HCT116 (cell line): ENCODE measurements at regions not wholly inside any gene's neighbourhood (a gene's known extent, or its start where the extent isn't known, plus 50 kb on each side); places are given as distances from the start of the nearest gene placed in this dataset.

Experiments used
- ATAC-seq: fragments of 200-7000 bp; cut with Tn5 transposase; 2 replicates; pipeline ENCODE4 v1.9.1; 2020; ENCODE audit warnings: mild to moderate bottlenecking, moderate library complexity
- BruUV-seq: library from RNA; stranded (reverse); fragments of 400-500 nt; replicated peaks from 2 replicates; lab custom pipeline; 2021; lab: Mats Ljungman, UMichigan
- CTCF ChIA-PET: fragments of 300-600 bp; sonication (Branson Sonifier 250); formaldehyde crosslinking; loops from one replicate; lab custom pipeline; 2021; ENCODE audit warnings: antibody characterized with exemption; lab: Charles Lee
- POLR2A ChIA-PET: fragments of 300-600, 350-600 bp; sonication (Branson Sonifier 250); formaldehyde crosslinking; loops from one replicate; lab custom pipeline; 2021; ENCODE audit warnings: antibody characterized with exemption; lab: Charles Lee
- RAD21 ChIA-PET, 2 experiments: fragments of 300-600 bp; sonication (Branson Sonifier 250); formaldehyde crosslinking; loops; one replicate each; lab custom pipeline; 2023; ENCODE audit warnings: low total read pairs in 2 of 2; ENCODE audit not compliant: uncharacterized antibody in 2 of 2, unreplicated experiment in 2 of 2, low non-redundant PET in 1 of 2; lab: Charles Lee
- DNase-seq: peaks from one replicate; pipeline ENCODE4 v3.0.0-alpha.2; 2010; ENCODE audit warnings: low read depth, low spot score
- H2AFZ ChIP-seq: fragments of 200-600 bp; shearing (Covaris generic), sonication (generic); 2 replicates; pipeline ENCODE4 v1.6.1; 2017; ENCODE audit warnings: low read depth, mixed run types, mixed read lengths, antibody characterized with exemption, low read length; ENCODE audit not compliant: poor library complexity, severe bottlenecking
- H3K27ac ChIP-seq: 2 replicates; pipeline ENCODE4 v1.5.1; 2012; ENCODE audit warnings: low read depth, low read length
- H3K27me3 ChIP-seq: fragments of 200-600 bp; sonication (generic); 2 replicates; pipeline ENCODE4 v1.6.1; 2016; ENCODE audit warnings: mixed run types, low read length, mixed read lengths; ENCODE audit not compliant: insufficient read depth
- H3K36me3 ChIP-seq, 2 experiments: fragments of 200-500 bp in 1 of 2; fragments of 200-600 bp in 1 of 2; sonication (Bioruptor generic) in 1 of 2; sonication (generic) in 1 of 2; 2 replicates each; pipeline versions ENCODE4 v1.5.1 to v1.6.1; 2014 to 2016; ENCODE audit warnings: low read length in 2 of 2, inconsistent platforms in 1 of 2, mixed read lengths in 1 of 2, mixed run types in 1 of 2; ENCODE audit not compliant: insufficient read depth in 2 of 2, control insufficient read depth in 1 of 2
- H3K4me1 ChIP-seq, 2 experiments: fragments of 200-600 bp in 1 of 2; sonication (generic) in 1 of 2; 2 replicates each; pipeline versions ENCODE4 v1.5.1 to v1.6.1; 2012 to 2017; ENCODE audit warnings: low read length in 2 of 2, inconsistent platforms in 1 of 2, mild to moderate bottlenecking in 1 of 2, mixed read lengths in 1 of 2, mixed run types in 1 of 2, moderate library complexity in 1 of 2; ENCODE audit not compliant: insufficient read depth in 2 of 2, control insufficient read depth in 1 of 2
- H3K4me2 ChIP-seq: fragments of 200-600 bp; sonication (generic); 2 replicates; pipeline ENCODE4 v1.6.1; 2017; ENCODE audit warnings: mixed run types, low read length, mixed read lengths
- H3K4me3 ChIP-seq, 2 experiments: fragments of 200-600 bp in 1 of 2; sonication (generic) in 1 of 2; replicated peaks in 1 of 2; 2 replicates each; pipeline ENCODE4 v1.5.1; 2011 to 2016; ENCODE audit warnings: low read length in 2 of 2, control low read depth in 1 of 2, low read depth in 1 of 2, mild to moderate bottlenecking in 1 of 2, mixed read lengths in 1 of 2, mixed run types in 1 of 2
- H3K79me2 ChIP-seq: fragments of 200-600 bp; sonication (generic); 2 replicates; pipeline ENCODE4 v1.6.1; 2017; ENCODE audit warnings: mild to moderate bottlenecking, mixed run types, low read length, moderate library complexity, mixed read lengths; ENCODE audit not compliant: insufficient read depth
- H3K9ac ChIP-seq: fragments of 200-600 bp; sonication (generic); 2 replicates; pipeline ENCODE4 v1.6.1; 2016; ENCODE audit warnings: low read length, mixed read lengths
- H3K9me2 ChIP-seq: fragments of 200-600 bp; sonication (generic), shearing (Covaris generic); 2 replicates; pipeline ENCODE4 v1.6.1; 2017; ENCODE audit warnings: mixed run types, mild to moderate bottlenecking, moderate library complexity; ENCODE audit not compliant: insufficient read depth
- H3K9me3 ChIP-seq, 2 experiments: fragments of 200-500 bp in 1 of 2; fragments of 200-600 bp in 1 of 2; sonication (Bioruptor generic) in 1 of 2; sonication (generic) in 1 of 2; 2 replicates each; pipeline ENCODE4 v1.6.1; 2014 to 2017; ENCODE audit warnings: low read length in 2 of 2, mixed read lengths in 2 of 2, inconsistent platforms in 1 of 2, low read depth in 1 of 2, mild to moderate bottlenecking in 1 of 2, mixed run types in 1 of 2, moderate library complexity in 1 of 2; ENCODE audit not compliant: control insufficient read depth in 1 of 2, insufficient read depth in 1 of 2
- H4K20me1 ChIP-seq: fragments of 200-600 bp; sonication (generic), shearing (Covaris generic); 2 replicates; pipeline ENCODE4 v1.6.1; 2017; ENCODE audit warnings: mixed run types, mild to moderate bottlenecking, moderate library complexity; ENCODE audit not compliant: insufficient read depth
- CEBPB ChIP-seq: IDR thresholded peaks from 2 replicates; pipeline ENCODE4 v1.6.1; 2012; ENCODE audit warnings: low read depth
- EZH2 ChIP-seq: fragments of 200-600 bp; sonication (generic); IDR thresholded peaks from 2 replicates; pipeline ENCODE4 v1.6.1; 2017; ENCODE audit warnings: antibody characterized with exemption, mixed run types
- REST ChIP-seq: IDR thresholded peaks from 2 replicates; pipeline ENCODE4 v1.6.1; 2012; ENCODE audit warnings: low read depth
- SRF ChIP-seq: IDR thresholded peaks from 2 replicates; pipeline ENCODE4 v1.6.1; 2012; ENCODE audit warnings: low read depth
- intact Hi-C: fragments of 100-400 bp; cut with micrococcal nuclease; formaldehyde crosslinking; loops from 2 replicates; pipeline ENCODE4 v1.10.0; 2022

GRCh38 chr2:157159221-157159934 is 98.1 kb upstream of the GALNT5 start (continued):
- TF ChIP-seq SRF = no peak
- no peak for TF ChIP-seq EZH2
- TF ChIP-seq CEBPB = no peak

GRCh38 chr2:157160111-157160510 is 97.4 kb upstream of the GALNT5 start:
- TF ChIP-seq REST = no peak
- no peak for ATAC-seq
- CTCF ChIA-PET = no interaction called here

More at GRCh38 chr2:157160111-157160510, 97.4 kb upstream of the GALNT5 start:
- ChIA-PET POLR2A (no interaction called here), RAD21 (no interaction called here)
- H3K36me3 ChIP-seq = no peaks in the 10 kb centered on the region
- H3K9me2 ChIP-seq = no peaks in the 10 kb centered on the region
- intact Hi-C loops = no loop called here
- no peaks in the 10 kb centered on the region for H3K9me3 ChIP-seq
- no peak overlapping the region for H3K4me3 ChIP-seq
- no peaks in the 10 kb centered on the region for H3K79me2 ChIP-seq
- H4K20me1 ChIP-seq = no peaks in the 10 kb centered on the region
- no peak overlapping the region for H3K9ac ChIP-seq
- no peak for DNase-seq
- H3K27me3 ChIP-seq = no peaks in the 10 kb centered on the region
- no TSS peak for BruUV-seq
- no peaks in the 10 kb centered on the region for H3K4me1 ChIP-seq
- H3K4me2 ChIP-seq = no peak overlapping the region
- H2AFZ ChIP-seq = no peak overlapping the region
- no peak overlapping the region for H3K27ac ChIP-seq
